Keratinocyte (primary cell): ENCODE measurements at regions not wholly inside any gene's neighbourhood (a gene's known extent, or its start where the extent isn't known, plus 50 kb on each side); places are given as distances from the start of the nearest gene placed in this dataset.

ENCODE experiments used
- DNase-seq: peaks from one replicate; pipeline ENCODE4 v3.0.0-alpha.2; 2011; ENCODE audit warnings: low read depth, missing footprints, low spot score
- FAIRE-seq: peaks from 2 replicates; lab custom pipeline; 2011; peaks lifted over from hg19 to GRCh38; lab: Jason Lieb, UNC
- H2AFZ ChIP-seq: 2 replicates; pipeline ENCODE4 v1.6.0; 2012; ENCODE audit warnings: low read length, control low read depth, inconsistent platforms; ENCODE audit not compliant: control insufficient read depth
- H3K27ac ChIP-seq: 2 replicates; pipeline ENCODE4 v1.5.1; 2011; ENCODE audit warnings: low read length; ENCODE audit not compliant: control insufficient read depth, insufficient read depth
- H3K27me3 ChIP-seq: 3 replicates; pipeline ENCODE4 v1.6.0; 2011; ENCODE audit warnings: low read length; ENCODE audit not compliant: control insufficient read depth, insufficient read depth; ENCODE audit errors: extremely low read depth
- H3K36me3 ChIP-seq, 2 experiments: 2 replicates in 1 of 2; 3 replicates in 1 of 2; pipeline ENCODE4 v1.5.1; 2011; ENCODE audit warnings: low read length in 2 of 2, mild to moderate bottlenecking in 1 of 2; ENCODE audit not compliant: control insufficient read depth in 2 of 2, insufficient read depth in 2 of 2; ENCODE audit errors: extremely low read depth in 1 of 2
- H3K4me1 ChIP-seq: 3 replicates; pipeline ENCODE4 v1.5.1; 2011; ENCODE audit warnings: low read length; ENCODE audit not compliant: control insufficient read depth, insufficient read depth; ENCODE audit errors: extremely low read depth
- H3K4me2 ChIP-seq: 3 replicates; pipeline ENCODE4 v1.6.0; 2011; ENCODE audit warnings: low read depth, low read length; ENCODE audit not compliant: control insufficient read depth, insufficient read depth; ENCODE audit errors: extremely low read depth
- H3K4me3 ChIP-seq, 3 experiments: fragments of 200-600 bp in 1 of 3; sonication (generic) in 1 of 3; 2 replicates in 2 of 3; 3 replicates in 1 of 3; pipeline ENCODE4 v1.5.1; 2011 to 2016; ENCODE audit warnings: low read length in 3 of 3, mild to moderate bottlenecking in 3 of 3, control low read depth in 2 of 3, inconsistent platforms in 1 of 3, low read depth in 1 of 3, mixed read lengths in 1 of 3, mixed run types in 1 of 3, moderate library complexity in 1 of 3; ENCODE audit not compliant: control insufficient read depth in 2 of 3, insufficient read depth in 2 of 3; ENCODE audit errors: extremely low read depth in 1 of 3
- H3K79me2 ChIP-seq: 2 replicates; pipeline ENCODE4 v1.6.0; 2012; ENCODE audit warnings: low read length; ENCODE audit not compliant: control insufficient read depth, insufficient read depth
- H3K9ac ChIP-seq: 3 replicates; pipeline ENCODE4 v1.6.0; 2011; ENCODE audit warnings: low read length; ENCODE audit not compliant: control insufficient read depth, insufficient read depth; ENCODE audit errors: extremely low read depth
- H3K9me1 ChIP-seq: 3 replicates; pipeline ENCODE4 v1.6.0; 2011; ENCODE audit warnings: low read length; ENCODE audit not compliant: control insufficient read depth, insufficient read depth; ENCODE audit errors: extremely low read depth
- H3K9me3 ChIP-seq: 2 replicates; pipeline ENCODE4 v1.5.1; 2012; ENCODE audit warnings: low read depth, low read length; ENCODE audit not compliant: control insufficient read depth
- H4K20me1 ChIP-seq: 3 replicates; pipeline ENCODE4 v1.6.0; 2011; ENCODE audit warnings: low read length; ENCODE audit not compliant: control insufficient read depth, insufficient read depth; ENCODE audit errors: extremely low read depth
- EZH2 ChIP-seq: IDR thresholded peaks from one replicate; pipeline ENCODE4 v1.6.1; 2012; ENCODE audit warnings: inconsistent platforms, mild to moderate bottlenecking, low read length, moderate library complexity
- dilution Hi-C: fragments of 300-500 bp; cut with MboI; formaldehyde crosslinking; loops from one replicate; pipeline ENCODE4 v1.7.0; 2020; ENCODE audit warnings: low sequenced_read_pairs; ENCODE audit not compliant: extremely low pct_ligation_motif_present
- TF ChIP-seq, protein P1 (sequence below), 3 experiments: IDR thresholded peaks in 1 of 3; conservative IDR thresholded peaks in 1 of 3; optimal IDR thresholded peaks in 1 of 3; 2 replicates in 2 of 3; 3 replicates in 1 of 3; pipeline versions ENCODE3 to v1.5.1; 2011; ENCODE audit warnings: low read length in 3 of 3, mild to moderate bottlenecking in 3 of 3, moderate library complexity in 2 of 3, control low read depth in 1 of 3, inconsistent platforms in 1 of 3; ENCODE audit not compliant: insufficient read depth in 2 of 3; ENCODE audit errors: extremely low read depth in 1 of 3

DNA sequence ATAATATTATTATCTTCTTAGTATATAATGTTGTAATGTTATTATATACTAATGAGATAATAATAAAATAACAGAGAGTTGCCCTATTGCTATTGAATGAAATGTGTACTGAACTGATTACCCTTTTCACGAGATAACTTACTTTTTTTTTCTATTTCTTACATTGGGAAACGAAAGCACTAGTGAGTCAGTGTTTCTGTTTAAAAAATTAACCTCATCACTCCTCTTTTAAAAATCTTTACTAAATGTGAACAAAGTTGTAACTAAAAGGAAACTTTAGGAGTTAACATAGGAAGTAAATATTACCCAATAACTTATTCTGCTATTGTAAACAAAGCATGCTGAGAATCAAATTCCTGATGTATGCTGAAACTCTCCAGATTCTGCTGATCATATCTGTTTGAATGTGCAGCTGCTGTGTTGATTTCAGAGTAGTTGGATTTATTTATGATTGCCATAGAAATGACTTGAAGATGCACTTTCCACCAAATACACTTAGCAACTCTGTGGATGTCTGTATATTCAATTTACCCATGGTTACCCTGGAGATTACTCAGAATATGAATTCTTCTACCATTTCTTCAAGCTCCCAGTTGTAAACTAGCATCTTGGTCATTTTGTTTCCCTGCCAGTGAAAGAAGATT lies 523.4 kb downstream of the TENT5A start:
- no peak overlapping the region for H3K4me2 ChIP-seq
- H3K79me2 ChIP-seq, result no peaks in the 10 kb centered on the region
- TF ChIP-seq EZH2, result no peak
- TF ChIP-seq, protein P1, sequence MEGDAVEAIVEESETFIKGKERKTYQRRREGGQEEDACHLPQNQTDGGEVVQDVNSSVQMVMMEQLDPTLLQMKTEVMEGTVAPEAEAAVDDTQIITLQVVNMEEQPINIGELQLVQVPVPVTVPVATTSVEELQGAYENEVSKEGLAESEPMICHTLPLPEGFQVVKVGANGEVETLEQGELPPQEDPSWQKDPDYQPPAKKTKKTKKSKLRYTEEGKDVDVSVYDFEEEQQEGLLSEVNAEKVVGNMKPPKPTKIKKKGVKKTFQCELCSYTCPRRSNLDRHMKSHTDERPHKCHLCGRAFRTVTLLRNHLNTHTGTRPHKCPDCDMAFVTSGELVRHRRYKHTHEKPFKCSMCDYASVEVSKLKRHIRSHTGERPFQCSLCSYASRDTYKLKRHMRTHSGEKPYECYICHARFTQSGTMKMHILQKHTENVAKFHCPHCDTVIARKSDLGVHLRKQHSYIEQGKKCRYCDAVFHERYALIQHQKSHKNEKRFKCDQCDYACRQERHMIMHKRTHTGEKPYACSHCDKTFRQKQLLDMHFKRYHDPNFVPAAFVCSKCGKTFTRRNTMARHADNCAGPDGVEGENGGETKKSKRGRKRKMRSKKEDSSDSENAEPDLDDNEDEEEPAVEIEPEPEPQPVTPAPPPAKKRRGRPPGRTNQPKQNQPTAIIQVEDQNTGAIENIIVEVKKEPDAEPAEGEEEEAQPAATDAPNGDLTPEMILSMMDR (optimal IDR thresholded peaks at IDR 0.05 in 1 of 3, IDR thresholded peaks at IDR 0.05 in 1 of 3, conservative IDR thresholded peaks at IDR 0.05 in 1 of 3; ENCODE audit: extremely low read depth in 1 of 3, insufficient read depth in 2 of 3, low read length in 3 of 3), result no peak
- H2AFZ ChIP-seq, result no peak overlapping the region
- H3K36me3 ChIP-seq, result no peaks in the 10 kb centered on the region
- DNase-seq (no peak), FAIRE-seq (no peak)
- H3K4me1 ChIP-seq, result no peaks in the 10 kb centered on the region
- no peak overlapping the region for H3K4me3 ChIP-seq
- H4K20me1 ChIP-seq, result no peaks in the 10 kb centered on the region
- H3K9me3 ChIP-seq, result no peaks in the 10 kb centered on the region
- H3K27ac ChIP-seq, result no peak overlapping the region
- no peaks in the 10 kb centered on the region for H3K27me3 ChIP-seq
- dilution Hi-C loops, result no loop called here
- H3K9ac ChIP-seq, result no peak overlapping the region
- H3K9me1 ChIP-seq, result no peaks in the 10 kb centered on the region

DNA sequence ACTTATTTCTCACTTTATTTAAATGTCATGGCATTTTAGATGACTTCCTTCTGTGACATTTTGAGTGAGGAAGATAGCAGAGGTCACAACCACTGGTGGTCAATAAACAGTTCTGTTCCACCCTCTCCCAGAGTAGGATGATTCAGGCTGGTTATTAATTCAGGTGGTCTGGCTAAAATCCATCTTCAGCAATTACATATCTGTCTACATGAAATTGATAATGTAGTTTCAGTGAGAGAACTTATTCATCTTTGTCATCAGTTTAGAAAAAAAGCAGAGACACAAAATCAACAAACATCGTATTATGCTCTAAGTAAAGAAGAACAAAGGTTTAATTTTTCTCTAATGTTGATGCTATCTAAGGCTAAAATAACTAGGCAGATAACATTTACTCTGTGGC lies 525.5 kb downstream of the TENT5A start:
- no peaks in the 10 kb centered on the region for H3K4me1 ChIP-seq
- no peaks in the 10 kb centered on the region for H3K9me1 ChIP-seq
- no peak overlapping the region for H2AFZ ChIP-seq
- dilution Hi-C loops, result no loop called here
- H3K9me3 ChIP-seq, result no peaks in the 10 kb centered on the region
- no peak for TF ChIP-seq EZH2
- TF ChIP-seq, protein P1 (optimal IDR thresholded peaks at IDR 0.05 in 1 of 3, IDR thresholded peaks at IDR 0.05 in 1 of 3, conservative IDR thresholded peaks at IDR 0.05 in 1 of 3; ENCODE audit: extremely low read depth in 1 of 3, insufficient read depth in 2 of 3, low read length in 3 of 3), result no peak
- no peak overlapping the region for H3K9ac ChIP-seq
- FAIRE-seq, result no peak
- no peak overlapping the region for H3K4me2 ChIP-seq
- H3K4me3 ChIP-seq, result no peak overlapping the region
- H3K27ac ChIP-seq, result no peak overlapping the region
- no peak for DNase-seq
- no peaks in the 10 kb centered on the region for H4K20me1 ChIP-seq
- H3K79me2 ChIP-seq, result no peaks in the 10 kb centered on the region
- H3K27me3 ChIP-seq, result no peaks in the 10 kb centered on the region
- no peaks in the 10 kb centered on the region for H3K36me3 ChIP-seq
